Stimulated activated naive CD4-positive, alpha-beta T cell treated with Interleukin-2 at 50 U/mL for 16 hours (primary cell): ENCODE measurements at regions not wholly inside any gene's neighbourhood (a gene's known extent, or its start where the extent isn't known, plus 50 kb on each side); places are given as distances from the start of the nearest gene placed in this dataset.

Source experiments
- DNase-seq: peaks from one replicate; lab custom pipeline; 2025; lab: John Stamatoyannopoulos, UW

- DNase-seq = no peak
These were observed 139.0 kb upstream of the KCNMB2 start for GRCh38 chr3:178397202-178397601.

DNA sequence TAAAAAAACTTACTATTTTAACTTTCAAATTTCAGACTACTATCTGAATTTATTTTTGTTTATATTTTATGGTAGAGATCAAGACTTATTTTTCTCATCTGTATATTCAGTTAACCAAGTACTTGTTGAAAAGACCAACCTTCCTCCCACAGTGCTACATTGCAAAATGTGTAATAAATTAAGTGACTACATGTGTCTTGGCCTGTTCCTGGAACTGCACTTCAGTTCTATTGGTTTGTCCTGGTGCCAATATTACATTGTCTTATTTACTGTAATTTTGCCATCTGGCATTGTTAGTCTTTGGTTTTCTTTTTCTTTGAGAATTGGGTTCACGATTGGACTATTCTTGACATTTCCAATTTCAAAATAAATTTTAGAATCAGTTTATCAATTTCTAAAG, 138.4 kb upstream of the KCNMB2 start:
- DNase-seq = no peak

DNA sequence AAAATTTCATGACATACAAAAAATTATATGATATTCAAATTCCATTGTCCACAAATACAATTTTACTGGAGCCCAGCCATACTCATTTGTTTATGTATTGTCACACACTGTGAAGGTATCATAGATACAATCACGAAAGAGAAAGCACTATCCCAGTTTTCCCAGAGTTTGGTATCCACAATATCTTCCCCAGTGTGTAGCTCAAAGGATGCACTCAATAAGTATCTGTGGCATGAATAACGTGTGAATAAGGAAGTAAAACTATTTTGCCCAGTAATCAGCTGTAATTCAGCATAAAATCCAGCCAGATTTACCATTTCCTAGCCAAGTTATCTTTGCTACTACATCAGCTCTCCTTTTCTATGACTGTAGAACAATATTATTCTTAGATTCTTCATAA, 131.3 kb upstream of the KCNMB2 start:
- no peak for DNase-seq

GRCh38 chr3:178405531-178405930, 130.7 kb upstream of the KCNMB2 start:
- no peak for DNase-seq

GRCh38 chr3:178406206-178406605, 130.0 kb upstream of the KCNMB2 start:
- DNase-seq = no peak

GRCh38 chr3:178415384-178415783, 120.9 kb upstream of the KCNMB2 start:
- DNase-seq = no peak

DNA sequence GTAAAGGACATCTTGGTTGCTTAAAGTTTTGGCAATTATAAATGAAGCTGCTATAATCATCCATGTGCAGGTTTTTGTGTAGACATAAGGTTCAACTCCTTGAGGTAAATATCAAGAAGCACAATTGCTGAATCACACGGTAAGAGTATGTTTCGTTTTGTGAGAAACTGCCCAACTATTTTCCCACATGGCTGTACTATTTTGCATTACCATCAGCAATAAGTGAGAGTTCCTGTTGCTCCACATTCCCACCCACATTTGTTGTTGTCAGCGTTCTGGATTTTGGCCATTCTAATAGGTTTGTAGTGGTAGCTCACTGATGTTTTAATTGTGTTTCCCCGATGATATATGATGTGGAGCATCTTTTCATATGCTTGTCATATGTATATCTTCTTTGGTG, 118.5 kb upstream of the KCNMB2 start:
- DNase-seq = no peak

DNA sequence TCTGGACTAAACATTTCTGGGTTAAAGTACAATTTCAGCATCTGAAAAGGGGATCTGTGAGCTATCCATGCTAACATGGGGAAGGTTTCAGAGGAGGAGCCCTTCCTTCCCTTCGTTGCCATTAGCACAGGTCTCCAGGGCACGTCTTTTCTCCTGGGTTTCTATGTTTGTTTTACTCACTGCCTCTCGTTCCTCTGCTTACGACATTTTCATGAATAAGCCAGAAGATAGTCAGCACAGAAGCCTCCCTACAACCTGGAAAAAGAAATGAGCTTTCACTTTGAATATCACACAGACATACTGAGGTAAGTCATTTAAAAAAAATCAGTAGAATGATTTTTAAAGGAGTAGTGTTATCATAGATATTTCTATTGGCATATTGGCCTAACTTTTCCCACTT, 117.2 kb upstream of the KCNMB2 start:
- no peak for DNase-seq

- no peak for DNase-seq
These were observed 116.2 kb upstream of the KCNMB2 start for GRCh38 chr3:178420033-178420432.

GRCh38 chr3:178421069-178421468, 115.2 kb upstream of the KCNMB2 start:
- no peak for DNase-seq

DNA sequence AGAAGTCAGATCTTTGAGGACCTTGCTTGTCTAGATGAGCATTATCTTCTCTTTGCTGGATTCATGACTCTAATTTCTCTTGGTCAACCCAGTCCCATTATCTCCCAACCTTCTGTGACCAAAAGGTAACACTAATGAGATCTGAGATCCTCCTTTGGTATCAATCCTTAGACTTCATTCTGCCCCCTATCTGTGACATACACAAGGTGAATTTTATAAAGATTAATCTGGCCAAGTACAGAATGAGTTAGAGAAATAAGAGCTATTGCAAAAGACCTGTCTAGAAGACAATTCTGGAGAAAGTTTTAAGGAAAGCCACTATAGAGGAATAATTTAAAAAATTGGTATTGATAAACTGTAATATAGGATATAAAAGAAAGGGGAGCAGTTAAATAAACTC, 113.8 kb upstream of the KCNMB2 start:
- DNase-seq = no peak

- DNase-seq = no peak
These were observed 108.2 kb upstream of the KCNMB2 start for GRCh38 chr3:178428037-178428436.

- DNase-seq = no peak
These were observed 101.9 kb upstream of the KCNMB2 start for GRCh38 chr3:178434206-178434805.

DNA sequence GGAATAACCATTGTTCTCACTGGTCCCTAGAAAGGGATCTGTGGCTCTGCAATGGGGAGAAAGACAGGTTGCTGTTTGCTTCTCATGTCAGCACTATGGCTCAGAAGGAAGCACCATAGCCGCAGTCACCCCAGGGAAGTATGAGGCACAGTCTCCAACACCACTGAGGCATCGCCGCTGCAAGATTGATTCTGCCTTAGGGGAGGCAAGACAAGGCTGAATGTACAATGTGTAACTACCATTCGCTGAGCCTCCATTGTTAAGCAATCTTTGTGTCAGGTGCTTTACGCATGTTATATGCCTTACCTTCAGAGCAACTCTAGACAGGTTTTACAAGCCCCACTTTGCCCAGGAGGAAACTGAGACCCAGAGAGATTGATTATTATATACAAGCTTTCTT, 100.7 kb upstream of the KCNMB2 start:
- no peak for DNase-seq

- DNase-seq = no peak
These were observed 99.5 kb upstream of the KCNMB2 start for GRCh38 chr3:178436773-178437172.

DNA sequence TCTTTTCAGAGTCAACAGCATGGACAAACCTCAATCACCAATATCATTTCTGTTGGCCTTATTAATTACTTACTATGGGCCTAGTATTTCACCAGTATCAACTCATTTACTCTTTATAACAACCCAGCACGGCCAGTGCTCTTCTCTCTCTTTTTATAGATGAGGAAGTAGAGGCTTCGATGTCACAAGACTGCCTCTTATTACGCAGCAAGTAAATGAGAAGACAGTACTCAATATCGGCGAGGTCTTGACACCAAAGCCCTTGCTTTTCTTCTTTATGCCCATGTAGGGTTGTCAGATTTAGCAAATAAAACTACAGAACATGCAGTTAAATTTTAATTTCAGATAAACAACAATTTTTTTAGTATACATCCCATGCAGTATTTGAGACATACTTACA, 99.0 kb upstream of the KCNMB2 start:
- DNase-seq = no peak

DNA sequence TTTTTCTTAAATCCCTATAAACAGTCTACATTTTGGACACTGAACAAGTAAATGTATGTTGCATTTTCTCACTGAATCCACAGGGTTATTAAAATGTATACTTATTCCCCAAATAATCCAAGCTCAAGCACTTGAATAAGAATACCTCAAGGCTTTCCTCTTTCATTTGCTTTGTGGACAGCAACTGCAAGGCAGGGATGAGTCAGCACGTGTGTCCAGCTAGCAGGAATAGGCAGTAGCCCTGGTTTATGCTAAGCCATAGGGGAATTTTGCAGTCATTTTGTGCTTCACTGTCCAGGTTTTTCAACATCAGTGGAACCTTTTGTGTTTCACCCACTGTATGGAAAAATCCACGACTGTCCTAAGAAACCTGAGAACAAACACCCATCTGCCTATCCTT, 96.7 kb upstream of the KCNMB2 start:
- DNase-seq = no peak

DNA sequence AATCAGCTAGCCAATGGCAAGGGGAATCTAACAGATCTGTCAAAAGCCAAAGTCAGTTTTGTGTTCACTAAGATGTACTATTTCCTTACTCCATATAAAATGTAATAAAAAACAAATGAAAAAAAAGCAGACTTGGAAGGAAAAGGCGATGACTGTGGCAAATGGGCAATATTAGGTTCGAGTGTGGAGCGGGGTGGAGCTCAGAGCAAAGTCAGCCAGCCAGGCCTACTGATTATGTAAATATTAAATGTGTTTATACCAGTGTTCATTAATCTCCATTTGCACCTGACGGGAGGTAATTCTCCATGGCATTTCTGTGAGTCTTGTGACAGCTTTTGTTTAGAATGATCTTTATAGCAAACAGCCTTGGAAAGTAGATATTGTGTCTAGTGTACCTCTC, 96.2 kb upstream of the KCNMB2 start:
- DNase-seq = no peak

DNA sequence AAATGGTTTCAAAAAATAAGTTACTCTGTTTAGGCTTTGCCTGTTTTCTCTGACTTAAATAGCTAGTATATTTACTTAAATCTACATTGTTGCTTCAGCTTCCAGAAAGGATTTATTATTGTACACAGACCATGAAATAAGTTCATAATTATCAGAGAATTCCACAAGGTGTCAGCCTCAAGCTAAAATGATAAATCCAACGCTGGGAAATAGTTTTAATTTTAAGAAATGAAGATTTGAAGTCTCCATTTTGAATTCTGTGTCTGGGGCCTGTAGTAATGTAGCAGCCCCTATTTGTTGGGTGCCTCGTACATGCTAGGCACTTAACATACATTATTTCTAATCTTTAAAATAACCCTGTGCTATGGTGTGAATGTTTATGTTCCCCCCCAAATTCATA, 92.6 kb upstream of the KCNMB2 start:
- DNase-seq = no peak

GRCh38 chr3:178445139-178445538, 91.1 kb upstream of the KCNMB2 start:
- no peak for DNase-seq

DNA sequence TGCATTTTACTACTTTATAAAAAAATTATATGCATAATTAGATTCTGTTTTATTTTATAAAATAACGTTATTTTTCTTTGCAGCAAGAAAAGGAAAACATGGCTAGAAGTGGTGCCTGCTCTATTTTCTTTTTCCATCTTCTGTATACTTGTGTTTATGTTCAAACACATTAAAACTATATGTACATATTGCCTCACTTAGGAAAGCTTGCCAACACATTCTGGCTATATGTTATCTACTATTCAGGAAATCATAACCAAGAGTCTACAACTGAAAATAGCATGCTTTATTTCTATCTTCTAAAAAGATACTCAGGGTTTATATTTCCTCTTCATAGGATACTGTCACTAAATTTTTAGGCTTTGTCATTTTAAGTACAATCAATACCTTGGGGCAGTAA, 90.2 kb upstream of the KCNMB2 start:
- DNase-seq = no peak

DNA sequence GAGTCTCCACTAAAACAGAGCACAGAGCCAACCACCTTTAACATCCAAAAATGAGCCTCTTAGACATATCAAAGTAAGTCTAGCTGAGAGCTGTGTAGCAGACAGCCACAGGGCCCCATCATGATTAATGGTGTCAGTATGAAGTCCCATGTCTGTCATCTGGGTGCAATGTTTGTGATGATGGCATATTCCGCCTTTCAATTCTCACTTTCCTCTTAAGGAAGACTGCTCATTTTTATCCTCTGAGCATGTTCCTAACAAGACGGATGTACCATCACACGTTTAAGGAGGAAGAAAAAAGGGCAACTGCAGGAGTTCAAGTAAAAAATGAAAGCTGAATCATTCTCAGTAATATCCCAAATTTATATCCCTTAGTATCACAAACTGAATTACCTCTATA, 85.8 kb upstream of the KCNMB2 start:
- no peak for DNase-seq

GRCh38 chr3:178451799-178452198, 84.4 kb upstream of the KCNMB2 start:
- no peak for DNase-seq

GRCh38 chr3:178454726-178455125, 81.5 kb upstream of the KCNMB2 start:
- DNase-seq = no peak

DNA sequence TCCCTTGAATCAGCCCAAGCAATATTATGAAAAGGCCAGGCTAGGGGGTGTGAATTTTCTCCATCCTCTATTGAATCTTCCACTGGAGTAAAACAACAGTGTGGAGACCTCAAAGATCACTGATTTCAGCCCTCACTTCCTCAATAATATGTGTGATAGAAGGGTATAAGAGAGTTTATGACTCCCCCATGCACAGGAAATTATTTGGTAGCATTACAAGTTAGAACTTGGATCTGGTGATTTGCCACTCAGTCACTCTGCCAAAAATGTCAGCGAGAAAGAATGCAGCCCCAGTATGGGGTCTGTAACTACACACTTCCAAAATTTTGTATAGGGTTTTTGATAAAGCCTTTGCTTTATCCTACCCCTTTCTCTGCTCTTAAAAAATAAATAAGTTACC, 81.0 kb upstream of the KCNMB2 start:
- no peak for DNase-seq
